Liver (tissue), 3 donors: ENCODE measurements at regions not wholly inside any gene's neighbourhood (a gene's known extent, or its start where the extent isn't known, plus 50 kb on each side); places are given as distances from the start of the nearest gene placed in this dataset.

ENCODE experiments used
- GABPA ChIP-seq, 2 donors: IDR thresholded peaks in 1 of 2; conservative IDR thresholded peaks in 1 of 2; 2 replicates each; pipeline ENCODE4 v1.6.1; 2016; ENCODE audit warnings: antibody characterized with exemption in 2 of 2, mild to moderate bottlenecking in 1 of 2, moderate library complexity in 1 of 2
- HNF4G ChIP-seq: IDR thresholded peaks from 2 replicates; pipeline ENCODE4 v1.6.1; 2016; ENCODE audit warnings: antibody characterized with exemption
- JUND ChIP-seq, 2 donors: IDR thresholded peaks; 2 replicates each; pipeline ENCODE4 v1.6.1; 2016; ENCODE audit warnings: antibody characterized with exemption in 2 of 2
- RAD21 ChIP-seq, 2 donors: IDR thresholded peaks; 2 replicates each; pipeline ENCODE4 v1.6.1; 2016; ENCODE audit warnings: antibody characterized with exemption in 2 of 2, mild to moderate bottlenecking in 2 of 2
- RXRA ChIP-seq, 2 donors: IDR thresholded peaks; 2 replicates each; pipeline ENCODE4 v1.6.1; 2017 to 2018; ENCODE audit warnings: antibody characterized with exemption in 2 of 2, mild to moderate bottlenecking in 1 of 2
- YY1 ChIP-seq: IDR thresholded peaks from 2 replicates; pipeline ENCODE4 v1.6.1; 2016; ENCODE audit warnings: antibody characterized with exemption, mild to moderate bottlenecking
- TF ChIP-seq, protein P1 (sequence below): IDR thresholded peaks from 2 replicates; pipeline ENCODE4 v1.6.1; 2016; ENCODE audit warnings: antibody characterized with exemption
- TF ChIP-seq, protein P2 (sequence below): fragments of 150-350 bp; IDR thresholded peaks from 2 replicates; pipeline ENCODE4 v1.5.1; 2017; ENCODE audit warnings: improper control_type of control experiment, low read depth, low read length; ENCODE audit not compliant: missing input control
- TF ChIP-seq, protein P3 (sequence below): IDR thresholded peaks from 2 replicates; pipeline ENCODE4 v1.6.1; 2016; ENCODE audit warnings: antibody characterized with exemption
- donor health status: healthy.
- donor health status: healthy.

DNA sequence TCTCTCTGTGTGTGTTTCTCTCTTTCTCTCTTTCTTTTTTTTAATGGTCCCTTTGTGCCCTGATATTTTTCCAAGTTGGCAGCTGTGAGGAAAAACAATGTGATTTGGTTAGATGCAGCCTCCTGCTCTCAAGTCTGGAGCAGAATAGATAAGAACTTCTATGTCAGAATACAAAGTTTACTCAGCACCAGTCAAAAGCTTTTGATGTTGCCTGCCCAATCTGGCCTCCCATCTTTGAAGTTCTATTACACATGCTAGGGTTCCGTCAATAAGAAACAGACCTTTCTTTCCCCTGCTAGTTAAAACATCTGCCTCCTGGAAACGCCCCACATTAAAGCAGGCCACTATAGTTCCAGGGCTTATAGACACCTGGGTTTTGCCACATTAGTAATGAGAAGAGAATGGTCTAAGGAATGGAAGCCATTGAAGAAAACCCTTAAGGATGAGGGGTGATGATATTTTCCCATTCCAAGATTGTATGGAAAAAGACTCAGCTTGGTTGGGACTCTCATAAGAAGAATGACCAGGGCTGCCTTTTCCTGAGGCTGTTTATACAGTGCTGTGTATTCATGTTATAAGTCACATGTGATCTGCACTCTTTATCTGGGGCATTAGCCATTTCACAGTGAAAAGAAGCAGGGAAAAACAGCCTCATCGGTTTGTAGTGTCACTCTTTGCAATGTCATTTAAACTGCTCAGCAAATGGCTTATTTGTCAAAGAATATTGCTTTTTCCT lies 414.7 kb upstream of the PROX1 start:
- no peak for TF ChIP-seq YY1
- no peak for TF ChIP-seq RAD21 (IDR thresholded peaks at IDR 0.05)
- TF ChIP-seq, protein P1, sequence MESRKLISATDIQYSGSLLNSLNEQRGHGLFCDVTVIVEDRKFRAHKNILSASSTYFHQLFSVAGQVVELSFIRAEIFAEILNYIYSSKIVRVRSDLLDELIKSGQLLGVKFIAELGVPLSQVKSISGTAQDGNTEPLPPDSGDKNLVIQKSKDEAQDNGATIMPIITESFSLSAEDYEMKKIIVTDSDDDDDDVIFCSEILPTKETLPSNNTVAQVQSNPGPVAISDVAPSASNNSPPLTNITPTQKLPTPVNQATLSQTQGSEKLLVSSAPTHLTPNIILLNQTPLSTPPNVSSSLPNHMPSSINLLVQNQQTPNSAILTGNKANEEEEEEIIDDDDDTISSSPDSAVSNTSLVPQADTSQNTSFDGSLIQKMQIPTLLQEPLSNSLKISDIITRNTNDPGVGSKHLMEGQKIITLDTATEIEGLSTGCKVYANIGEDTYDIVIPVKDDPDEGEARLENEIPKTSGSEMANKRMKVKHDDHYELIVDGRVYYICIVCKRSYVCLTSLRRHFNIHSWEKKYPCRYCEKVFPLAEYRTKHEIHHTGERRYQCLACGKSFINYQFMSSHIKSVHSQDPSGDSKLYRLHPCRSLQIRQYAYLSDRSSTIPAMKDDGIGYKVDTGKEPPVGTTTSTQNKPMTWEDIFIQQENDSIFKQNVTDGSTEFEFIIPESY, result no peak
- no peak for TF ChIP-seq HNF4G
- TF ChIP-seq, protein P2, sequence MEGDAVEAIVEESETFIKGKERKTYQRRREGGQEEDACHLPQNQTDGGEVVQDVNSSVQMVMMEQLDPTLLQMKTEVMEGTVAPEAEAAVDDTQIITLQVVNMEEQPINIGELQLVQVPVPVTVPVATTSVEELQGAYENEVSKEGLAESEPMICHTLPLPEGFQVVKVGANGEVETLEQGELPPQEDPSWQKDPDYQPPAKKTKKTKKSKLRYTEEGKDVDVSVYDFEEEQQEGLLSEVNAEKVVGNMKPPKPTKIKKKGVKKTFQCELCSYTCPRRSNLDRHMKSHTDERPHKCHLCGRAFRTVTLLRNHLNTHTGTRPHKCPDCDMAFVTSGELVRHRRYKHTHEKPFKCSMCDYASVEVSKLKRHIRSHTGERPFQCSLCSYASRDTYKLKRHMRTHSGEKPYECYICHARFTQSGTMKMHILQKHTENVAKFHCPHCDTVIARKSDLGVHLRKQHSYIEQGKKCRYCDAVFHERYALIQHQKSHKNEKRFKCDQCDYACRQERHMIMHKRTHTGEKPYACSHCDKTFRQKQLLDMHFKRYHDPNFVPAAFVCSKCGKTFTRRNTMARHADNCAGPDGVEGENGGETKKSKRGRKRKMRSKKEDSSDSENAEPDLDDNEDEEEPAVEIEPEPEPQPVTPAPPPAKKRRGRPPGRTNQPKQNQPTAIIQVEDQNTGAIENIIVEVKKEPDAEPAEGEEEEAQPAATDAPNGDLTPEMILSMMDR, result no peak
- no peak for TF ChIP-seq RXRA (IDR thresholded peaks at IDR 0.05)
- TF ChIP-seq JUND (IDR thresholded peaks at IDR 0.05), result no peak
- no peak for TF ChIP-seq GABPA (IDR thresholded peaks at IDR 0.05 in 1 of 2, conservative IDR thresholded peaks at IDR 0.05 in 1 of 2)
- TF ChIP-seq, protein P3, sequence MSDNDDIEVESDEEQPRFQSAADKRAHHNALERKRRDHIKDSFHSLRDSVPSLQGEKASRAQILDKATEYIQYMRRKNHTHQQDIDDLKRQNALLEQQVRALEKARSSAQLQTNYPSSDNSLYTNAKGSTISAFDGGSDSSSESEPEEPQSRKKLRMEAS, result no peak
